SW 1271 (cell line): ENCODE measurements at regions not wholly inside any gene's neighbourhood (a gene's known extent, or its start where the extent isn't known, plus 50 kb on each side); places are given as distances from the start of the nearest gene placed in this dataset.
"Not testable (repeated sequence)": the region's sequence is repeated elsewhere in the genome, so short reads cannot be mapped to it uniquely, and the experiment has no call there.

Experiments used
- DNase-seq, 2 experiments: peaks; one replicate each; lab custom pipeline; 2025; lab: John Stamatoyannopoulos, UW

DNA sequence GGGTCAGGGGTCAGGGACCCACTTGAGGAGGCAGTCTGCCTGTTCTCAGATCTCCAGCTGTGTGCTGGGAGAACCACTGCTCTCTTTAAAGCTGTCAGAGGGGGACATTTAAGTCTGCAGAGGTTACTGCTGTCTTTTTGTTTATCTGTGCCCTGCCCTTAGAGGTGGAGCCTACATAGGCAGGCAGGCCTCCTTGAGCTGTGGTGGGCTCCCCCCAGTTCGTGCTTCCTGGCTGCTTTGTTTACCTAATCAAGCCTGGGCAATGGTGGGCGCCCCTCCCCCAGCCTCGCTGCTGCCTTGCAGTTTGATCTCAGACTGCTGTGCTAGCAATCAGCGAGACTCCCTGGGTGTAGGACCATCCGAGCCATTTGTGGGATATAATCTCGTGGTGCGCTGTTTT is 830.5 kb upstream of the ANO3 start:
- not testable (repeated sequence) for DNase-seq

DNA sequence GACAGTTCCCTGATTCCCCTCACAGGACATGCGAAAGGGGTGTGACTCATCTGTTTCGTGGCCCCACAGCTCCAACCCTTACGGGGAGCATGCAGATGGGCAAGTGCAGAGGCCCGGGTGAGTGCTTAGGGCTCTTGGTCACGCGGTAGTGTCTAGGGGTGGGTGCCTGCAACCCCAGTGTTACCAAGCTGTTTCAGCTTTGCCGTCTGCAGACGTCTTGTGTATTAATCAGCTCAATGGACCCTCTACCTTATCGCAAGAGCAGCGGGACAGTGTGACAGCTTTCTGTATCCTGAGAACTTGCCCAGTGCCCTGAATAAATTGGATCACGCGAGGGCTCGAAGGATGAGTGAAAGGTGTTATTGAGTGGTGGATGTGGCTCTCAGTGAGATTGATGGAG is 816.4 kb upstream of the ANO3 start:
- no peak for DNase-seq

GRCh38 chr11:25520459-25520858 is 811.5 kb upstream of the ANO3 start:
- no peak for DNase-seq

GRCh38 chr11:25527841-25528240 is 804.1 kb upstream of the ANO3 start:
- DNase-seq, result no peak

DNA sequence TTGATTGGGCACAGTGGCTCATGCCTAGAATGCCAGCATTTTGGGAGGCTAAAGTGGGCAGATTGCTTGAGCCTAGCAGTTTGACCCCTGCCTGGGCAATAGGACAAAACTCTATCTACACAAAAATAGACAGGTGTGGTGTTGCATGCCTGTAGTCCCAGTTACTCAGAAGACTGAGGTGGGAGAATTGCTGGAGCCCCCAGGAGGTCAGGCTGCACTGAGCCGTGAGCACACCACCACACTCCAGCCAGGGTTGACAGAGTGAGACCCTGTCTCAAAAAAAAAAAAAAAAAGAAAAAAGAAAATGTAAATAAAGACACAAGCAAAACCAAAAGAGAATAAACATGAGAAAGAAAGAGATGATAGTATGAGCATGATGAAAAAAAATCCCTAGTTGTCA is 802.4 kb upstream of the ANO3 start:
- DNase-seq, result no peak

- no peak for DNase-seq
Observed at GRCh38 chr11:25535467-25536272, 796.3 kb upstream of the ANO3 start.

- DNase-seq, result no peak
Observed at GRCh38 chr11:25536289-25536688, 795.6 kb upstream of the ANO3 start.

GRCh38 chr11:25537393-25537792 is 794.5 kb upstream of the ANO3 start:
- no peak for DNase-seq

- no peak for DNase-seq
Observed at GRCh38 chr11:25547292-25547691, 784.6 kb upstream of the ANO3 start.

DNA sequence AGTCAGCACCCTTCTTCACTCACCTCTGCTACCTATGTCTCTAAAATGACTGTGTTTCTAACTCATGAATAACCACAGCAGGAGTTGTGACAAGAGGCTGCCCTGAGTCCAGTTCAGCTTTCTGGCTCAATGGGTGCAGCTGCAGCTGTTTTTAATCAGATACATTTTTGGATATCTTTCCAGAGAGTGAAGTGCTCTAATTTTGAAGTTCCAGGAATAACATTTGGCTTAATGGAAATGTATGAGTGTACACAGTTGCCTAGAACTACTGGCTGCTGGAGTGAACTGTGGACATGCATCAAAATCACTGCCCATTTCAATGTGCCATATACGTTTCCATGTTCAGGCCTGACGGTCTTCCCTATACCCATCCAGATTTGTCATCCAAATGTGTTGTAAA is 769.5 kb upstream of the ANO3 start:
- no peak for DNase-seq

GRCh38 chr11:25565846-25566245 is 766.1 kb upstream of the ANO3 start:
- DNase-seq, result no peak

GRCh38 chr11:25566298-25567200 is 765.4 kb upstream of the ANO3 start:
- no peak for DNase-seq

- no peak for DNase-seq
Observed at GRCh38 chr11:25576320-25576719, 755.6 kb upstream of the ANO3 start.

DNA sequence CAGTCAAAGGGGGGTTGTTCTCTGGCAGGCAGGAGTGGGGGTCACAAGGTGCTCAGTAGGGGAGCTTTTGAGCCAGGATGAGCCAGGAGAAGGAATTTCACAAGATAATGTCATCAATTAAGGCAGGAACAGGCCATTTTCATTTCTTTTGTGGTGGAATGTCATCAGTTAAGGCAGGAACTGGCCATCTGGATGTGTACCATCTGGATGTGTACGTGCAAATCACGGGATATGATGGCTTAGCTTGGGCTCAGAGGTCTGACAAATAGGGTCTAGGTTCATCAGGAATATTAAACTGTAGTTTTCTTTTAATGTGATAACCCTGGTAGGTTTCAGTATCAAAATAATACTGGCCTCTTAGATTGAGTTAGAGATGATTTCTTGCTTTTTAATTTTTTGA is 752.4 kb upstream of the ANO3 start:
- DNase-seq, result not testable (repeated sequence)

GRCh38 chr11:25583596-25583995 is 748.3 kb upstream of the ANO3 start:
- DNase-seq, result no peak

GRCh38 chr11:25587496-25587895 is 744.4 kb upstream of the ANO3 start:
- DNase-seq, result no peak

DNA sequence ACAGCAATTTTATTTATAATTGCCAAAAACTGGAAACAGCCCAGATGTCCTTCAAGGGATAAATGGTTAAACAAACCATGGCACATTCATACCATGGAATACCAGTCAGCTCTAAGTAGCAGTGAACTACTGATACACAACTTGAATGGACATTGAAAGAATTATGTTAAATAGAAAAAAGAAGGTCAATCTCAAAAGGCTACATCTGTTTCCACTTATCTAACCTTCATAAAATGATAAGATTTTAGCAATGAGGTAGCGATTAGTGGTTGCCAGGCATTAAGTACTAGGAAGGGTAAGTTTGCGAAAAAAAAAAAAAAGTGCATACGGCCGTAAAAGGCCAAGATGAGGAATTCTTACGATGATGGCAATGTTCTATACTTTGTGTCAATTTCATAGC is 738.7 kb upstream of the ANO3 start:
- DNase-seq, result no peak

- no peak for DNase-seq
Observed at GRCh38 chr11:25596701-25597100, 735.2 kb upstream of the ANO3 start.

DNA sequence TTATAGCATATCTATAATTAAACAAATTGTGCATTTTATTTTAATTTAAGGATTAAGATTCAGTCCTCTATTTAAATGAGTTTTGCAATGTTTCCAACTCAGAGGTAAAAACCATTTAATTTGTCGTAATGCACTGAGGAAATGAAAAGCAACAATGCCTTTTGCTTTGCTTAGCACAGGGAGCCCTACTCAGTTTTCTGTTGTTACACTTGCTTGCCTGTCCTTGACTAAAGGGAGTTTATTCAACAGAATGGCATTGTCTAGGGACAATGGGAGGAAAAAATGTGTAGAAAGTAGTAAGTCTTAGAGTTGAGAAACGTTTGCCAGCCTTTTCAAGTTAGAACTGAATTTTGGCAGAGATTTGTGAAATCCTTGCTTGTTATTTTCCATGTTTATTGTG is 734.2 kb upstream of the ANO3 start:
- DNase-seq, result no peak

- DNase-seq, result no peak
Observed at GRCh38 chr11:25602149-25602548, 729.8 kb upstream of the ANO3 start.

GRCh38 chr11:25602959-25603358 is 729.0 kb upstream of the ANO3 start:
- no peak for DNase-seq

- no peak for DNase-seq
Observed at GRCh38 chr11:25612806-25613205, 719.1 kb upstream of the ANO3 start.

DNA sequence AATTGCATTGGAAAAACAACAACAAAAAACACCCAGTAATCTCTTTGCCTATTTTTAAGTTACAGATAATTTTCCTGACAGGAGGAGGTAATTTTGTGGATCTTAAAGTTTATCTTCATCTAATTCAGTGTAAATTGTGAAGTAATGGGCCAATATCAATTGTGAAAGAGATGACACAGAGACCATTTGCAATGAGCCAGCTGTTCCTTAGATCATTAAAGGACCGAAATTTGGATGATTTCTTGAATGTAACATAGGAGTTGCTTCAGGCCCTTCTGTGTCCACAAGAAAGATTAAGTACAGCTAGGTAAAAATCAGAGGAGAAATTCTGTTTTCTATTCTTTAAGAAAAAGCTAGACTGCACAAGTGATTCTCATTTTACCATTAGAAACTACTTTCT is 718.5 kb upstream of the ANO3 start:
- DNase-seq, result no peak
